PFSK-1 (cell line): ENCODE measurements at regions not wholly inside any gene's neighbourhood (a gene's known extent, or its start where the extent isn't known, plus 50 kb on each side); places are given as distances from the start of the nearest gene placed in this dataset.

Experiments
- FOXP2 ChIP-seq: optimal IDR thresholded peaks from 2 replicates; pipeline ENCODE3; 2011; ENCODE audit warnings: borderline replicate concordance, control low read depth, inconsistent platforms; ENCODE audit not compliant: insufficient read depth; ENCODE audit errors: extremely low read length, extremely low read depth
- POLR2AphosphoS5 ChIP-seq: IDR thresholded peaks from 2 replicates; pipeline ENCODE4 v1.6.1; 2012; ENCODE audit warnings: low read depth, mild to moderate bottlenecking, control low read depth, low read length, moderate library complexity
- SIN3A ChIP-seq: IDR thresholded peaks from 2 replicates; pipeline ENCODE4 v1.6.1; 2012; ENCODE audit warnings: mild to moderate bottlenecking, low read length, moderate library complexity, borderline replicate concordance; ENCODE audit not compliant: insufficient read depth
- TAF1 ChIP-seq: IDR thresholded peaks from 2 replicates; pipeline ENCODE4 v1.6.1; 2012; ENCODE audit warnings: low read length, control low read depth, borderline replicate concordance; ENCODE audit not compliant: insufficient read depth
- TF ChIP-seq, protein P1 (sequence below), 2 experiments: IDR thresholded peaks; 2 replicates each; pipeline versions ENCODE4 v1.6.1 to v1.8.0; 2011 to 2012; ENCODE audit warnings: low read depth in 2 of 2, low read length in 2 of 2, control low read depth in 1 of 2, inconsistent platforms in 1 of 2, mild to moderate bottlenecking in 1 of 2, moderate library complexity in 1 of 2; ENCODE audit not compliant: insufficient read depth in 1 of 2

DNA sequence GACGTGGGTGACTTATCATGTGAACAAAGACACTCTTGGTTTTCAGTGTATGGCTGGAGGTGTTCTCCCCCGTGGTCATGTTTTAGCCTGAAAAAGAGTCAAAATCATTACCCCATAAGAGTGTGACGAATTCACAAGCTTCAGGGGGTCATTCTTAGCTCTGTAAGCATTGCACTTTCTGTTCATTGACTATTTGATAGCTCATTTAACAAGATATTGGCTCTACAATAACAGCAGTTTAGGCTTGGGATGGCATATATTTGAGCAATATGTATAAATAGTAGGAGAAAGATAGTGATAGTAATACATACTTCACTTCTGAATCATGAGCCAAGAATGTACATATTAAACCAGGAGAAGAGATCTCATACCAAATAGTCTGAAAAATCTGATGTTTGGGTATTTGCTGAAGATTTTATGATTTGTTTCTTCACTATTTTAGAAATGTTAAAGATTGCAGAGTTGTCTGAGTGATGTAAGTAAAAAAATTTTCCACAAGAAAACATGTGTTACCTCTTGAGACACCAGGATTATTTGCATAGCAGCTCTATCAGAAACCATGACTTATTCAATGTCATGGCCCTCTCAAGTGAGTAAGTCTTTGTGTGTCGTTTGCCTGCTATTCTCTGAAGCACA is 996.0 kb downstream of the OTOL1 start:
- TF ChIP-seq, protein P1, sequence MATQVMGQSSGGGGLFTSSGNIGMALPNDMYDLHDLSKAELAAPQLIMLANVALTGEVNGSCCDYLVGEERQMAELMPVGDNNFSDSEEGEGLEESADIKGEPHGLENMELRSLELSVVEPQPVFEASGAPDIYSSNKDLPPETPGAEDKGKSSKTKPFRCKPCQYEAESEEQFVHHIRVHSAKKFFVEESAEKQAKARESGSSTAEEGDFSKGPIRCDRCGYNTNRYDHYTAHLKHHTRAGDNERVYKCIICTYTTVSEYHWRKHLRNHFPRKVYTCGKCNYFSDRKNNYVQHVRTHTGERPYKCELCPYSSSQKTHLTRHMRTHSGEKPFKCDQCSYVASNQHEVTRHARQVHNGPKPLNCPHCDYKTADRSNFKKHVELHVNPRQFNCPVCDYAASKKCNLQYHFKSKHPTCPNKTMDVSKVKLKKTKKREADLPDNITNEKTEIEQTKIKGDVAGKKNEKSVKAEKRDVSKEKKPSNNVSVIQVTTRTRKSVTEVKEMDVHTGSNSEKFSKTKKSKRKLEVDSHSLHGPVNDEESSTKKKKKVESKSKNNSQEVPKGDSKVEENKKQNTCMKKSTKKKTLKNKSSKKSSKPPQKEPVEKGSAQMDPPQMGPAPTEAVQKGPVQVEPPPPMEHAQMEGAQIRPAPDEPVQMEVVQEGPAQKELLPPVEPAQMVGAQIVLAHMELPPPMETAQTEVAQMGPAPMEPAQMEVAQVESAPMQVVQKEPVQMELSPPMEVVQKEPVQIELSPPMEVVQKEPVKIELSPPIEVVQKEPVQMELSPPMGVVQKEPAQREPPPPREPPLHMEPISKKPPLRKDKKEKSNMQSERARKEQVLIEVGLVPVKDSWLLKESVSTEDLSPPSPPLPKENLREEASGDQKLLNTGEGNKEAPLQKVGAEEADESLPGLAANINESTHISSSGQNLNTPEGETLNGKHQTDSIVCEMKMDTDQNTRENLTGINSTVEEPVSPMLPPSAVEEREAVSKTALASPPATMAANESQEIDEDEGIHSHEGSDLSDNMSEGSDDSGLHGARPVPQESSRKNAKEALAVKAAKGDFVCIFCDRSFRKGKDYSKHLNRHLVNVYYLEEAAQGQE (IDR thresholded peaks at IDR 0.05; ENCODE audit: insufficient read depth in 1 of 2, low read depth in 2 of 2, low read length in 2 of 2): no peak
- TF ChIP-seq FOXP2 (no peak), TAF1 (no peak), POLR2AphosphoS5 (no peak), SIN3A (no peak)

DNA sequence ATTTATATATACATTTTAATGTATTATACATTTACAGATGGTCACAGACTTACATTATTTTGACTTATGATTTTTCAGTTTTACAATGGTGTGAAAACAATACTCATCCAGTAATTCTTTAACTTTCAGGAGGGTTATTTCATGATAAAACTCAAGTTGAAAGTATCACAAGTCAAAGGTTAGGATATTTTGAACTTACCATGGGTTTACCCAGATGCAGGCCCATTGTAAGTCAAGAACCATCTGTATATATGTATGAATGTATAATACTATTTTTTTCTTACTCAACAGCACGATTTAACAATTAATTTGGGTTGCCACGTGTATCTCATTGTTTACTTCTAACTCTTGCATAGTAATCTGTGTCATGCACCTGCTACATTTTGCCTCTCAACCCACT is 1002.0 kb downstream of the OTOL1 start:
- no peak for TF ChIP-seq FOXP2
- no peak for TF ChIP-seq TAF1
- no peak for TF ChIP-seq SIN3A
- TF ChIP-seq POLR2AphosphoS5: no peak
- TF ChIP-seq, protein P1 (IDR thresholded peaks at IDR 0.05; ENCODE audit: insufficient read depth in 1 of 2, low read depth in 2 of 2, low read length in 2 of 2): no peak

DNA sequence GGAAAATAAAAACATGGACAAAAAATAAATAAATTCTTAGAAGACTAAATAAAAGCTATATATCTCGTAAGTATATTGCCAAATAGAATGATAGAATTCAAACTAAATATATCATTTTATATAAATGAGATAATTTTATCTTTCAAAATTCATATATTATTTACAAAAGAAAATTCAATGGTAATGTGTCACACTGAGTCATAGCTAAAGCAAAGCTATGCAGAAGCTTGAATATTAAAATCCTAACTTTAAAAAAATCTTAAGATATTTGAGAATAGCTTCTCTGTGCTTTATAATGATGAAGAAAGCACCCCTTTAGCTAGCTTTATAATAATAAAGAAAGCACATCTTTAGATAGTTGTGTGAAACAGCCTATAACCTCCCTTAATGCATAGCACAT is 1010.8 kb downstream of the OTOL1 start:
- TF ChIP-seq, protein P1 (IDR thresholded peaks at IDR 0.05; ENCODE audit: insufficient read depth in 1 of 2, low read depth in 2 of 2, low read length in 2 of 2): no peak
- TF ChIP-seq TAF1: no peak
- no peak for TF ChIP-seq SIN3A
- no peak for TF ChIP-seq POLR2AphosphoS5
- no peak for TF ChIP-seq FOXP2

DNA sequence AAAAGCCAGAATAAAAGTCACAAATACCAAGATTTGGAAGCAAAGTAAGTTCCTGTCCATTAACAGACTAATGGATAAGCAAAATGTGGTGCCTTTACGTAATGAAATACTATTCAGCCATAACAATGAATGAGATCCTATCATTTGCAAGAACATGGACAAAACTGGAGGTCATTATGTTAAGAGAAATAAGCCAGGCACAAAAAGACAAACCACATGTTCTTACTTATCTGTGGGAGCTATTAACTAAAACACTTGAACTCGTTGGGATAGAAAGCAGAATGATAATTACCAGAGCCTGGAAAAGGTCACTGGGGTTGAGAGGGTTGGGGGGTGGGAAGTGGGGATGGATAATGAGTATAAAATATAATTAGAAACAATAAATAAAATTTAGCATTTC is 1015.9 kb downstream of the OTOL1 start:
- TF ChIP-seq FOXP2 (no peak), SIN3A (no peak), TAF1 (no peak), POLR2AphosphoS5 (no peak)
- TF ChIP-seq, protein P1 (IDR thresholded peaks at IDR 0.05; ENCODE audit: insufficient read depth in 1 of 2, low read depth in 2 of 2, low read length in 2 of 2): no peak

DNA sequence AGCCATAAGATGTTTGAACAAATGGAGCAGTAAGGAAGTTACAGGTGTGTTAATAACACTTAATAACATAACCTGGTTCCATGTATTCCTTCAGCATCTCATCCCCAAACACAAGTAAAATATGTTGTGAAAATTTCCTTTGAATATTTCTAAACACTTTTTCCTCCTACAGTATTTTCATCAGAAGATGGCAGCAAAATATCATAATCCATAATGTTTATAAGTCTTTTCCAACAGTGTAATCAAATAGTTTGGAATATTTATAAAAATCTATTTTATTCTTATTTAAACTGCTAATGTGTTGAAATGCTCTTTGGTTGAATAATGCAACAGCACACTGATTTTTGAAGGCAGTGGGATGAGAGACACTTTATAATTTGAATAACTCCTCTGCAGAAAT is 1020.5 kb downstream of the OTOL1 start:
- TF ChIP-seq SIN3A (no peak), FOXP2 (no peak), TAF1 (no peak), POLR2AphosphoS5 (no peak)
- TF ChIP-seq, protein P1 (IDR thresholded peaks at IDR 0.05; ENCODE audit: insufficient read depth in 1 of 2, low read depth in 2 of 2, low read length in 2 of 2): no peak
